ENCODE measurements at regions not wholly inside any gene's neighbourhood (a gene's known extent, or its start where the extent isn't known, plus 50 kb on each side); places are given as distances from the start of the nearest gene placed in this dataset.

GRCh38 chr1:192926736-192927135 is 117.9 kb downstream of the RGS2 start:
- TF ChIP-seq CTCF (IDR thresholded peaks at IDR 0.05; ENCODE audit: insufficient read depth, low read length, poor library complexity, severe bottlenecking) (no peak), EZH2phosphoT487 (conservative IDR thresholded peaks at IDR 0.05; ENCODE audit: low read length) (no peak)
